SK-N-MC (cell line): ENCODE measurements at regions not wholly inside any gene's neighbourhood (a gene's known extent, or its start where the extent isn't known, plus 50 kb on each side); places are given as distances from the start of the nearest gene placed in this dataset.

ENCODE experiments used
- EZH2 ChIP-seq: fragments of 200-600 bp; sonication (generic); IDR thresholded peaks from one replicate; pipeline ENCODE4 v1.6.1; 2017; ENCODE audit warnings: antibody characterized with exemption
- POLR2AphosphoS5 ChIP-seq: IDR thresholded peaks from 2 replicates; pipeline ENCODE4 v1.6.1; 2012; ENCODE audit warnings: mild to moderate bottlenecking, low read depth, low read length, borderline replicate concordance

- no peak for TF ChIP-seq POLR2AphosphoS5
- no peak for TF ChIP-seq EZH2
Measured at GRCh38 chr5:30398423-30398822, 795.1 kb upstream of the CDH6 start.
